Spleen (tissue), 7 donors: ENCODE measurements at regions not wholly inside any gene's neighbourhood (a gene's known extent, or its start where the extent isn't known, plus 50 kb on each side); places are given as distances from the start of the nearest gene placed in this dataset.
"Not testable (repeated sequence)": the region's sequence is repeated elsewhere in the genome, so short reads cannot be mapped to it uniquely, and the experiment has no call there.

Experiments used
- POLR2A ChIP-seq, 3 donors: fragments of 450-650 bp; IDR thresholded peaks; one replicate each; pipeline ENCODE4 v1.5.1; 2017; ENCODE audit warnings: antibody characterized with exemption in 3 of 3, mild to moderate bottlenecking in 1 of 3
- POLR2AphosphoS5 ChIP-seq, 3 donors: sonication (generic); formaldehyde crosslinking; IDR thresholded peaks; one replicate each; pipeline ENCODE4 v1.5.1; 2017; ENCODE audit warnings: antibody characterized with exemption in 3 of 3
- TF ChIP-seq, protein P1 (sequence below), 11 experiments: fragments of 200-600 bp in 7 of 11; fragments of 450-650 bp in 4 of 11; sonication (generic) in 4 of 11; IDR thresholded peaks in 8 of 11; conservative IDR thresholded peaks in 3 of 11; 1 replicate in 7 of 11; 2 replicates in 4 of 11; pipeline versions ENCODE4 v1.4.0 to v1.8.0; 2016 to 2021; ENCODE audit warnings: antibody characterized with exemption in 11 of 11, inconsistent platforms in 4 of 11, mild to moderate bottlenecking in 1 of 11
- donor health status: DM: no; HTN: no; CAD: no; lungs with moderate emphysema.
- donor health status: DM: no; HTN: no; CAD: no.
- donor health status: DM: no; HTN: no; CAD: no.

GRCh38 chr12:71270794-71271193, 113.0 kb upstream of the TSPAN8 start:
- TF ChIP-seq, protein P1, sequence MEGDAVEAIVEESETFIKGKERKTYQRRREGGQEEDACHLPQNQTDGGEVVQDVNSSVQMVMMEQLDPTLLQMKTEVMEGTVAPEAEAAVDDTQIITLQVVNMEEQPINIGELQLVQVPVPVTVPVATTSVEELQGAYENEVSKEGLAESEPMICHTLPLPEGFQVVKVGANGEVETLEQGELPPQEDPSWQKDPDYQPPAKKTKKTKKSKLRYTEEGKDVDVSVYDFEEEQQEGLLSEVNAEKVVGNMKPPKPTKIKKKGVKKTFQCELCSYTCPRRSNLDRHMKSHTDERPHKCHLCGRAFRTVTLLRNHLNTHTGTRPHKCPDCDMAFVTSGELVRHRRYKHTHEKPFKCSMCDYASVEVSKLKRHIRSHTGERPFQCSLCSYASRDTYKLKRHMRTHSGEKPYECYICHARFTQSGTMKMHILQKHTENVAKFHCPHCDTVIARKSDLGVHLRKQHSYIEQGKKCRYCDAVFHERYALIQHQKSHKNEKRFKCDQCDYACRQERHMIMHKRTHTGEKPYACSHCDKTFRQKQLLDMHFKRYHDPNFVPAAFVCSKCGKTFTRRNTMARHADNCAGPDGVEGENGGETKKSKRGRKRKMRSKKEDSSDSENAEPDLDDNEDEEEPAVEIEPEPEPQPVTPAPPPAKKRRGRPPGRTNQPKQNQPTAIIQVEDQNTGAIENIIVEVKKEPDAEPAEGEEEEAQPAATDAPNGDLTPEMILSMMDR (IDR thresholded peaks at IDR 0.05 in 8 of 11, conservative IDR thresholded peaks at IDR 0.05 in 3 of 11): not testable (repeated sequence)
- not testable (repeated sequence) for TF ChIP-seq POLR2A, POLR2AphosphoS5 (IDR thresholded peaks at IDR 0.05)
